Osteoblast (primary cell): ENCODE measurements at regions not wholly inside any gene's neighbourhood (a gene's known extent, or its start where the extent isn't known, plus 50 kb on each side); places are given as distances from the start of the nearest gene placed in this dataset.

Source experiments
- DNase-seq: peaks from one replicate; pipeline ENCODE4 v3.0.0; 2011; ENCODE audit warnings: low spot score, mixed read lengths; ENCODE audit not compliant: insufficient read length; ENCODE audit errors: missing footprints
- H2AFZ ChIP-seq: 2 replicates; pipeline ENCODE4 v1.6.0; 2011; ENCODE audit warnings: mild to moderate bottlenecking, low read length
- H3K27ac ChIP-seq: 2 replicates; pipeline ENCODE4 v1.5.1; 2011; ENCODE audit warnings: mild to moderate bottlenecking, low read depth, low read length, moderate library complexity
- H3K27me3 ChIP-seq: 2 replicates; pipeline ENCODE4 v1.6.0; 2012; ENCODE audit warnings: mild to moderate bottlenecking, control low read depth, inconsistent platforms, low read length, moderate library complexity; ENCODE audit not compliant: insufficient read depth
- H3K36me3 ChIP-seq: 2 replicates; pipeline ENCODE4 v1.5.1; 2011; ENCODE audit warnings: mild to moderate bottlenecking, low read length, control low read depth, moderate library complexity; ENCODE audit not compliant: insufficient read depth
- H3K4me1 ChIP-seq: 2 replicates; pipeline ENCODE4 v1.5.1; 2011; ENCODE audit warnings: mild to moderate bottlenecking, low read length, control low read depth, moderate library complexity; ENCODE audit not compliant: insufficient read depth
- H3K4me2 ChIP-seq: 2 replicates; pipeline ENCODE4 v1.6.0; 2011; ENCODE audit warnings: mild to moderate bottlenecking, low read length; ENCODE audit not compliant: insufficient read depth
- H3K4me3 ChIP-seq: fragments of 200-600 bp; sonication (generic); 3 replicates; pipeline ENCODE4 v1.5.1; 2012; ENCODE audit warnings: mild to moderate bottlenecking, low read length, inconsistent platforms; ENCODE audit not compliant: insufficient read depth
- H3K79me2 ChIP-seq: 2 replicates; pipeline ENCODE4 v1.6.0; 2012; ENCODE audit warnings: mild to moderate bottlenecking, low read length, control low read depth, inconsistent platforms; ENCODE audit not compliant: insufficient read depth
- H3K9me3 ChIP-seq: 2 replicates; pipeline ENCODE4 v1.5.1; 2011; ENCODE audit warnings: low read depth, low read length, control low read depth
- H4K20me1 ChIP-seq: 2 replicates; pipeline ENCODE4 v1.6.0; 2012; ENCODE audit warnings: mild to moderate bottlenecking, low read length, control low read depth; ENCODE audit not compliant: insufficient read depth
- CTCF ChIP-seq: IDR thresholded peaks from 2 replicates; pipeline ENCODE4 v1.5.1; 2011; ENCODE audit warnings: mild to moderate bottlenecking, low read depth, low read length, moderate library complexity; ENCODE audit errors: extremely low read depth

- no peak for DNase-seq
- H3K4me1 ChIP-seq = no peaks in the 10 kb centered on the region
- no peak overlapping the region for H3K27ac ChIP-seq
- H3K27me3 ChIP-seq = no peaks in the 10 kb centered on the region
- H3K79me2 ChIP-seq = no peaks in the 10 kb centered on the region
- no peaks in the 10 kb centered on the region for H4K20me1 ChIP-seq
- no peaks in the 10 kb centered on the region for H3K36me3 ChIP-seq
- no peak for TF ChIP-seq CTCF
- no peak overlapping the region for H3K4me3 ChIP-seq
- no peak overlapping the region for H2AFZ ChIP-seq
- no peak overlapping the region for H3K4me2 ChIP-seq
- H3K9me3 ChIP-seq = no peaks in the 10 kb centered on the region
Observed at GRCh38 chr10:128852449-128852848, 614.6 kb upstream of the MGMT start.

GRCh38 chr10:128852902-128853301, 614.1 kb upstream of the MGMT start:
- Histone ChIP-seq H2AFZ (no peak overlapping the region), H4K20me1 (no peaks in the 10 kb centered on the region), H3K27ac (no peak overlapping the region), H3K27me3 (no peaks in the 10 kb centered on the region), H3K4me1 (no peaks in the 10 kb centered on the region), H3K4me3 (no peak overlapping the region), H3K9me3 (no peaks in the 10 kb centered on the region), H3K4me2 (no peak overlapping the region), H3K36me3 (no peaks in the 10 kb centered on the region), H3K79me2 (no peaks in the 10 kb centered on the region)
- DNase-seq = no peak
- TF ChIP-seq CTCF = no peak

DNA sequence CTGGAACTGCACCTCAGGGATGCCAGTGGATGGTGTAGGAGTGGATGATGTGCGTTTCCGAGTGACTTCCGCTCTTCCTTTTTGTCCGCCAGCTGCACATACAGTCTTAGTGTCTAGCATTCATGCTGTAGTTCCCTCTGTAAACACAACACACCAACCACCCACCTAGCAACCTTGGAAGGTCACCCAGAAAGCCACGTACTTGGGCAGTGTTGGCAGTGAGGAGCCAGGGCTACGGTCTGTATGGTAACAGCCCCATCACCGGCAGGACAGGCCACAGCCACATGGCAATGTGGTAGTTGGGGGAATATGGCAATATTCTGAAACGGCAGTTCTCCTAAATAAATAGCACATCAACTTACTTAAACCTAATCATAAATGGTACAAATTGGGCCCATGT, 613.5 kb upstream of the MGMT start:
- no peaks in the 10 kb centered on the region for H3K27me3 ChIP-seq
- H2AFZ ChIP-seq = no peak overlapping the region
- no peaks in the 10 kb centered on the region for H3K9me3 ChIP-seq
- no peak overlapping the region for H3K4me2 ChIP-seq
- no peak overlapping the region for H3K27ac ChIP-seq
- no peaks in the 10 kb centered on the region for H3K36me3 ChIP-seq
- H3K79me2 ChIP-seq = no peaks in the 10 kb centered on the region
- no peaks in the 10 kb centered on the region for H3K4me1 ChIP-seq
- DNase-seq = no peak
- H4K20me1 ChIP-seq = no peaks in the 10 kb centered on the region
- H3K4me3 ChIP-seq = no peak overlapping the region
- no peak for TF ChIP-seq CTCF

DNA sequence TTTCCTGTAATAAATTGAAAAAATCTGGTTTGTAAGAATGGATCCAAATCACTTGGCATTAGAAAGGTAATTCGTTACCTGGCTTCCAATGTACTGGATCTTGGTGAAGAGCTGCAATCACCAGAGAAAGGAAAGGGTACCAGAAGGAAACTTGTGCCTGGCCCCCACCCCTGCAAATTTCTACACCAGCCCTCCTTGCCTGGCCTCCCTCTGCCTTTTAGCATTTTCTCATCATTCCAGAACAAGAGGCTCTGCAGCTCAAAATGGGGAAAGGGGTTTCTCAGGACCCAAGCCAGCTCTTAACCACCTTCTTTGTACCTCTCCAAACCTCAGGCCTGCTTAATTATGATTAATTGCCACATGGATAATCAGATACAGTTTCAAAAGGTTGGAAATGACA, 612.8 kb upstream of the MGMT start:
- H3K27ac ChIP-seq = no peak overlapping the region
- no peaks in the 10 kb centered on the region for H3K9me3 ChIP-seq
- no peak overlapping the region for H3K4me2 ChIP-seq
- no peaks in the 10 kb centered on the region for H3K27me3 ChIP-seq
- H3K4me3 ChIP-seq = no peak overlapping the region
- no peak for DNase-seq
- H3K79me2 ChIP-seq = no peaks in the 10 kb centered on the region
- no peak overlapping the region for H2AFZ ChIP-seq
- no peak for TF ChIP-seq CTCF
- no peaks in the 10 kb centered on the region for H3K4me1 ChIP-seq
- no peaks in the 10 kb centered on the region for H4K20me1 ChIP-seq
- no peaks in the 10 kb centered on the region for H3K36me3 ChIP-seq
